ENCODE measurements at regions not wholly inside any gene's neighbourhood (a gene's known extent, or its start where the extent isn't known, plus 50 kb on each side); places are given as distances from the start of the nearest gene placed in this dataset.
"Not testable (repeated sequence)": the region's sequence is repeated elsewhere in the genome, so short reads cannot be mapped to it uniquely, and the experiment has no call there.

- Histone ChIP-seq H3K9me3 (ENCODE audit: control insufficient read depth, low read length) (no peaks in the 10 kb centered on the region), H3K27me3 (ENCODE audit: control insufficient read depth, insufficient read depth, low read length, poor library complexity, severe bottlenecking) (no peaks in the 10 kb centered on the region), H3K36me3 (ENCODE audit: control insufficient read depth, insufficient read depth, low read length) (no peaks in the 10 kb centered on the region), H3K9ac (ENCODE audit: extremely low read depth, low read length, poor library complexity, severe bottlenecking) (no peak overlapping the region), H3K4me3 (ENCODE audit: low read length) (no peak overlapping the region), H3K27ac (ENCODE audit: low read depth, low read length) (no peak overlapping the region), H3K4me1 (ENCODE audit: control insufficient read depth, insufficient read depth, low read length) (no peaks in the 10 kb centered on the region)
- 67 to 90% methylated on average over 1 to 2 of the region's 2 CpGs for WGBS, 2 experiments (ENCODE audit: insufficient coverage in 1 of 2, insufficient read length in 1 of 2)
- no peak overlapping the region for H3K4me3 Mint-ChIP-seq
- peaks cover 2% of the 10 kb centered on the region for H3K4me1 Mint-ChIP-seq
- no peaks in the 10 kb centered on the region for H3K36me3 Mint-ChIP-seq (ENCODE audit: low read depth)
- TF ChIP-seq, protein P1, sequence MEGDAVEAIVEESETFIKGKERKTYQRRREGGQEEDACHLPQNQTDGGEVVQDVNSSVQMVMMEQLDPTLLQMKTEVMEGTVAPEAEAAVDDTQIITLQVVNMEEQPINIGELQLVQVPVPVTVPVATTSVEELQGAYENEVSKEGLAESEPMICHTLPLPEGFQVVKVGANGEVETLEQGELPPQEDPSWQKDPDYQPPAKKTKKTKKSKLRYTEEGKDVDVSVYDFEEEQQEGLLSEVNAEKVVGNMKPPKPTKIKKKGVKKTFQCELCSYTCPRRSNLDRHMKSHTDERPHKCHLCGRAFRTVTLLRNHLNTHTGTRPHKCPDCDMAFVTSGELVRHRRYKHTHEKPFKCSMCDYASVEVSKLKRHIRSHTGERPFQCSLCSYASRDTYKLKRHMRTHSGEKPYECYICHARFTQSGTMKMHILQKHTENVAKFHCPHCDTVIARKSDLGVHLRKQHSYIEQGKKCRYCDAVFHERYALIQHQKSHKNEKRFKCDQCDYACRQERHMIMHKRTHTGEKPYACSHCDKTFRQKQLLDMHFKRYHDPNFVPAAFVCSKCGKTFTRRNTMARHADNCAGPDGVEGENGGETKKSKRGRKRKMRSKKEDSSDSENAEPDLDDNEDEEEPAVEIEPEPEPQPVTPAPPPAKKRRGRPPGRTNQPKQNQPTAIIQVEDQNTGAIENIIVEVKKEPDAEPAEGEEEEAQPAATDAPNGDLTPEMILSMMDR (conservative IDR thresholded peaks at IDR 0.05): no peak
- no peak overlapping the region for H3K27ac Mint-ChIP-seq
- H3K27me3 Mint-ChIP-seq (ENCODE audit: insufficient read depth): no peaks in the 10 kb centered on the region
- peak; percentile 57 for DNase-seq
- no peaks in the 10 kb centered on the region for H3K9me3 Mint-ChIP-seq
Measured at GRCh38 chr3:190968616-190969015, 106.1 kb upstream of the GMNC start.

DNA sequence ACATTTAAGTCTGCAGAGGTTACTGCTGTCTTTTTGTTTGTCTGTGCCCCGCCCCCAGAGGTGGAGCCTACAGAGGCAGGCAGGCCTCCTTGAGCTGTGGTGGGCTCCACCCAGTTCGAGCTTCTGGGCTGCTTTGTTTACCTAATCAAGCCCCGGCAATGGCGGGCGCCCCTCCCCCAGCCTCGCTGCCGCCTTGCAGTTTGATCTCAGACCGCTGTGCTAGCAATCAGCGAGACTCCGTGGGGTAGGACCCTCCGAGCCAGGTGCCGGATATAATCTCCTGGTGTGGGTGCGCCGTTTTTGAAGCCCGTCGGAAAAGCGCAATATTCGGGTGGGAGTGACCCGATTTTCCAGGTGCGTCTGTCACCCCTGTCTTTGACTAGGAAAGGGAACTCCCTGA lies 102.4 kb upstream of the GMNC start:
- peak overlapping the region; percentile 82 for H3K4me3 Mint-ChIP-seq
- DNase-seq: peak; percentile 67

GRCh38 chr3:190959077-190959476 lies 96.6 kb upstream of the GMNC start:
- Mint-ChIP-seq H3K27ac (no peak overlapping the region), H3K4me3 (no peak overlapping the region), H3K4me1 (peaks cover 8% of the 10 kb centered on the region), H3K9me3 (peaks cover 18% of the 10 kb centered on the region), H3K36me3 (ENCODE audit: low read depth) (no peaks in the 10 kb centered on the region), H3K27me3 (ENCODE audit: insufficient read depth) (no peaks in the 10 kb centered on the region)
- no peak overlapping the region for H3K27ac ChIP-seq (ENCODE audit: low read depth, low read length)
- no peaks in the 10 kb centered on the region for H3K4me1 ChIP-seq (ENCODE audit: control insufficient read depth, insufficient read depth, low read length)
- H3K9ac ChIP-seq (ENCODE audit: extremely low read depth, low read length, poor library complexity, severe bottlenecking): no peak overlapping the region
- H3K36me3 ChIP-seq (ENCODE audit: control insufficient read depth, insufficient read depth, low read length): no peaks in the 10 kb centered on the region
- TF ChIP-seq, protein P1 (conservative IDR thresholded peaks at IDR 0.05): no peak
- no peak for DNase-seq
- no peaks in the 10 kb centered on the region for H3K9me3 ChIP-seq (ENCODE audit: control insufficient read depth, low read length)
- H3K27me3 ChIP-seq (ENCODE audit: control insufficient read depth, insufficient read depth, low read length, poor library complexity, severe bottlenecking): no peaks in the 10 kb centered on the region
- WGBS, 2 experiments (ENCODE audit: insufficient coverage in 1 of 2, insufficient read length in 1 of 2): 77% methylated on average over 1 of the region's 1 CpG; no CpG with 5 or more reads in 1 of the 2 experiments
- H3K4me3 ChIP-seq (ENCODE audit: low read length): no peak overlapping the region

More for the DNA sequence above, 102.4 kb upstream of the GMNC start:
- not testable (repeated sequence) for H3K4me3 ChIP-seq (ENCODE audit: low read length); H3K4me1 Mint-ChIP-seq; H3K36me3 Mint-ChIP-seq (ENCODE audit: low read depth); H3K4me1 ChIP-seq (ENCODE audit: control insufficient read depth, insufficient read depth, low read length); H3K27me3 Mint-ChIP-seq (ENCODE audit: insufficient read depth); H3K9ac ChIP-seq (ENCODE audit: extremely low read depth, low read length, poor library complexity, severe bottlenecking); H3K9me3 ChIP-seq (ENCODE audit: control insufficient read depth, low read length); H3K27ac ChIP-seq (ENCODE audit: low read depth, low read length); H3K36me3 ChIP-seq (ENCODE audit: control insufficient read depth, insufficient read depth, low read length); H3K27me3 ChIP-seq (ENCODE audit: control insufficient read depth, insufficient read depth, low read length, poor library complexity, severe bottlenecking); H3K9me3 Mint-ChIP-seq
- 14 to 20% methylated on average over 1 to 16 of the region's 20 CpGs for WGBS, 2 experiments (ENCODE audit: insufficient coverage in 1 of 2, insufficient read length in 1 of 2)
- peak overlapping the region; percentile 95 for H3K27ac Mint-ChIP-seq

GRCh38 chr3:190941694-190942260 lies 79.3 kb upstream of the GMNC start:
- no peaks in the 10 kb centered on the region for H3K36me3 ChIP-seq (ENCODE audit: control insufficient read depth, insufficient read depth, low read length)

GRCh38 chr3:190934616-190935015 lies 72.1 kb upstream of the GMNC start:
- not testable (repeated sequence) for H3K36me3 Mint-ChIP-seq (ENCODE audit: low read depth); H3K4me1 Mint-ChIP-seq; H3K9me3 Mint-ChIP-seq; H3K27me3 ChIP-seq (ENCODE audit: control insufficient read depth, insufficient read depth, low read length, poor library complexity, severe bottlenecking); H3K27me3 Mint-ChIP-seq (ENCODE audit: insufficient read depth); H3K27ac Mint-ChIP-seq; H3K4me1 ChIP-seq (ENCODE audit: control insufficient read depth, insufficient read depth, low read length); H3K9ac ChIP-seq (ENCODE audit: extremely low read depth, low read length, poor library complexity, severe bottlenecking); H3K36me3 ChIP-seq (ENCODE audit: control insufficient read depth, insufficient read depth, low read length); H3K4me3 Mint-ChIP-seq; H3K4me3 ChIP-seq (ENCODE audit: low read length); H3K27ac ChIP-seq (ENCODE audit: low read depth, low read length); H3K9me3 ChIP-seq (ENCODE audit: control insufficient read depth, low read length)
- peak; percentile 72 for DNase-seq
- WGBS, 2 experiments (ENCODE audit: insufficient coverage in 1 of 2, insufficient read length in 1 of 2): 75 to 83% methylated on average over 7 to 9 of the region's 9 CpGs

More at GRCh38 chr3:190941694-190942260, 79.3 kb upstream of the GMNC start:
- H3K27me3 Mint-ChIP-seq (ENCODE audit: insufficient read depth): no peaks in the 10 kb centered on the region
- no peaks in the 10 kb centered on the region for H3K36me3 Mint-ChIP-seq (ENCODE audit: low read depth)
- H3K9me3 Mint-ChIP-seq: no peaks in the 10 kb centered on the region
- Histone ChIP-seq H3K9ac (ENCODE audit: extremely low read depth, low read length, poor library complexity, severe bottlenecking) (no peak overlapping the region), H3K4me3 (ENCODE audit: low read length) (no peak overlapping the region), H3K9me3 (ENCODE audit: control insufficient read depth, low read length) (no peaks in the 10 kb centered on the region), H3K4me1 (ENCODE audit: control insufficient read depth, insufficient read depth, low read length) (no peaks in the 10 kb centered on the region), H3K27me3 (ENCODE audit: control insufficient read depth, insufficient read depth, low read length, poor library complexity, severe bottlenecking) (no peaks in the 10 kb centered on the region), H3K27ac (ENCODE audit: low read depth, low read length) (no peak overlapping the region)
- H3K27ac Mint-ChIP-seq: no peak overlapping the region
- TF ChIP-seq, protein P1 (conservative IDR thresholded peaks at IDR 0.05): no peak
- H3K4me1 Mint-ChIP-seq: peaks cover 4% of the 10 kb centered on the region
- H3K4me3 Mint-ChIP-seq: no peak overlapping the region
- DNase-seq: peak; percentile 67
- WGBS, 2 experiments (ENCODE audit: insufficient coverage in 1 of 2, insufficient read length in 1 of 2): 11 to 66% methylated on average over 1 to 5 of the region's 5 CpGs

Measured in endodermal cell (in vitro differentiated cells).